HUES64 (cell line): ENCODE measurements at regions not wholly inside any gene's neighbourhood (a gene's known extent, or its start where the extent isn't known, plus 50 kb on each side); places are given as distances from the start of the nearest gene placed in this dataset.
"Not testable (repeated sequence)": the region's sequence is repeated elsewhere in the genome, so short reads cannot be mapped to it uniquely, and the experiment has no call there.

Experiments used
- H3K27ac ChIP-seq: 2 replicates; pipeline ENCODE4 v1.7.0; 2013; ENCODE audit warnings: low read depth, low read length, inconsistent platforms
- H3K27me3 ChIP-seq: 2 replicates; pipeline ENCODE4 v1.6.1; 2013; ENCODE audit warnings: mild to moderate bottlenecking, low read length; ENCODE audit not compliant: insufficient read depth
- H3K36me3 ChIP-seq: 2 replicates; pipeline ENCODE4 v1.6.1; 2013; ENCODE audit warnings: mild to moderate bottlenecking, low read length; ENCODE audit not compliant: insufficient read depth
- H3K4me1 ChIP-seq: 2 replicates; pipeline ENCODE4 v1.6.1; 2013; ENCODE audit warnings: mild to moderate bottlenecking, low read length, moderate library complexity; ENCODE audit not compliant: insufficient read depth
- H3K4me3 ChIP-seq: 2 replicates; pipeline ENCODE4 v1.5.1; 2013; ENCODE audit warnings: mild to moderate bottlenecking, low read length, moderate library complexity
- H3K9ac ChIP-seq: 2 replicates; pipeline ENCODE4 v1.6.1; 2013; ENCODE audit warnings: mild to moderate bottlenecking, low read depth, low read length
- H3K9me3 ChIP-seq: 2 replicates; pipeline ENCODE4 v1.6.1; 2013; ENCODE audit warnings: low read depth, low read length; ENCODE audit not compliant: insufficient read depth
- WGBS: fragments of 150-250, 120-280 bp; methylation state at CpG from one replicate; pipeline ENCODE4 v1.1.7; 2013; ENCODE audit warnings: missing lambda C conversion rate; 5-methylcytosine and 5-hydroxymethylcytosine counted together

DNA sequence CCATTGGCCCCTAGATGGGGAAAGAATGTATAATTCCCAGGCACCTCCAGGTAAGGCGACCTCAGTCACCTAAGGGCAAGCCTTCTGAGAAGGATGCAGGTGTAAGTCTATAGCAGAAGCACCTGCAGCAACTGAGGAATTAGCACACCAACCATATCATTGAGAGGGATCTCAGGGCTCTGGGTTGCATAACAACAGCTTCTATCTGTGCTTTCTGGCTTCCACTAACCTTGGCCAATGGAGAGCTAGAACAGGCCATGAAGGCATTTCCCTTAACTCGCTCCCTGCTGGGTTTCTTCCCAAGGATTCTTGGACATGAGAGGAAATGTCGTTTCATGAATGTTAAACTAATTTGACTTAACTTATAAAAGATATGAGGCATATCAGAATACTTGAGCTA is 177.8 kb upstream of the GK2 start:
- Histone ChIP-seq H3K4me1 (no peaks in the 10 kb centered on the region), H3K9me3 (0 out of 2 replicates have a peak, but pooled peaks cover 3% of the 10 kb centered on the region), H3K27me3 (no peaks in the 10 kb centered on the region), H3K4me3 (no peak overlapping the region), H3K36me3 (no peaks in the 10 kb centered on the region), H3K27ac (no peak overlapping the region), H3K9ac (no peak overlapping the region)
- 98% methylated on average over 2 of the region's 3 CpGs for WGBS

DNA sequence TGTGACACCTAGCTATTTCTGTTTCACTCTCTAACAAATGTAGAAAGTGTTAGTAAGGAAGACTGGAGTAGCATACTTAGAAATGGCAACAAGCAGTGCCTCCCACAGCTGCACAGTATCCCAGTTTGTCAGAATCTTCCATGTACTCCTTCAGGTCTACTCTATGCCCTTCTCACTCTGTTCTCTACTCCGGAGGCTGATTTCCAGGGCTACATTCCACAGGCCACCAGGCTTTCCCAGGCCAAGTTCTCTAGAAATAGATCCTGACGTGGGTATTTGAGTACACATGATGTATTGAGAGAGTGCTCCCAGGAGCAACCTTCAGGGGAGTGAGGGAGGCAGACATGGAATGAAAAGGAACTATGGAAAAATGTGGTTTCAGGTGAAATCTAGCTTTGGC is 177.3 kb upstream of the GK2 start:
- H3K9me3 ChIP-seq, result 0 out of 2 replicates have a peak, but pooled peaks cover 3% of the 10 kb centered on the region
- no peaks in the 10 kb centered on the region for H3K36me3 ChIP-seq
- H3K4me1 ChIP-seq, result no peaks in the 10 kb centered on the region
- H3K9ac ChIP-seq, result no peak overlapping the region
- no peaks in the 10 kb centered on the region for H3K27me3 ChIP-seq
- 87% methylated on average over 2 of the region's 2 CpGs for WGBS
- H3K27ac ChIP-seq, result no peak overlapping the region
- no peak overlapping the region for H3K4me3 ChIP-seq

DNA sequence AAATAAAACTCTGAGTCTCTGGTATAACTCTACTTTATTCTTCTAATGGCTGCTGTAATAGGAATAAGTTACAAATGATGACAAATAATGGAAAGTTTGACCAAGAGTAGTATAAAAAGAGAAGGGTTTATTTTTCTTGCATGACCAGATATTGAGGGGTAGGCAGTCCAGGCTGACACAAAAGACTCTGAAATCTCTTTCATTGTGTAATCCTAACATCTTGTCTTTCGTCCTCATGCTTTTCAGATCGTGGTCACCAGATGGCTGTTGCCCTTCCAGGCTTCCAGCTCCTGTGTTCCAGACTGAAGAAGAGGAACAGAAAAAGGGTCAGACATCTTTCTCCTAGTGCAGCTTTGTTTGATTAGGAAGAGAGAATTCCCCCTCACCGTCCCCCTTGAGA is 176.9 kb upstream of the GK2 start:
- H3K27ac ChIP-seq, result no peak overlapping the region
- no peak overlapping the region for H3K4me3 ChIP-seq
- no peaks in the 10 kb centered on the region for H3K4me1 ChIP-seq
- H3K9me3 ChIP-seq, result 0 out of 2 replicates have a peak, but pooled peaks cover 3% of the 10 kb centered on the region
- 87% methylated on average over 3 of the region's 3 CpGs for WGBS
- H3K27me3 ChIP-seq, result no peaks in the 10 kb centered on the region
- H3K36me3 ChIP-seq, result no peaks in the 10 kb centered on the region
- no peak overlapping the region for H3K9ac ChIP-seq

DNA sequence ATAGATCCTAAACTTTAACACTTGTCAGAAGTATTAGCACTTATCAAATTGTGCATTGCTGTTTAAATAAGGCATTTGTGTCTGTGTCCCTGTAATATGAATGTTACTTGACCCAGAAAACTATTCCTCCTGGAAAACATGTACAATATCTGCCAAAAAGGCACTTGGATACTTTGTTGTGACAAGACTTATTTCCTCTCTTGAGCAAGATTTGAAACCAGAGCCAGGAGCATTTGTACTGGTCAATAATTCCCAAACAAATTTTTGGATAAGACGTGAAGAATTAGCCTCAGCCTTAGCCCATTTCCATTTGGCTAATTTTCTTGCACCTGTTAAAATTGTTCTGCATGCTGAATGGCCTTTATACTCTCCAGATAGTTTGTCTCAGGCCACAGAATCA is 176.3 kb upstream of the GK2 start:
- H3K36me3 ChIP-seq, result no peaks in the 10 kb centered on the region
- no peak overlapping the region for H3K27ac ChIP-seq
- no peak overlapping the region for H3K9ac ChIP-seq
- no peaks in the 10 kb centered on the region for H3K27me3 ChIP-seq
- H3K9me3 ChIP-seq, result 0 out of 2 replicates have a peak, but pooled peaks cover 3% of the 10 kb centered on the region
- WGBS, result 92% methylated on average over 1 of the region's 1 CpG
- no peaks in the 10 kb centered on the region for H3K4me1 ChIP-seq
- H3K4me3 ChIP-seq, result no peak overlapping the region

DNA sequence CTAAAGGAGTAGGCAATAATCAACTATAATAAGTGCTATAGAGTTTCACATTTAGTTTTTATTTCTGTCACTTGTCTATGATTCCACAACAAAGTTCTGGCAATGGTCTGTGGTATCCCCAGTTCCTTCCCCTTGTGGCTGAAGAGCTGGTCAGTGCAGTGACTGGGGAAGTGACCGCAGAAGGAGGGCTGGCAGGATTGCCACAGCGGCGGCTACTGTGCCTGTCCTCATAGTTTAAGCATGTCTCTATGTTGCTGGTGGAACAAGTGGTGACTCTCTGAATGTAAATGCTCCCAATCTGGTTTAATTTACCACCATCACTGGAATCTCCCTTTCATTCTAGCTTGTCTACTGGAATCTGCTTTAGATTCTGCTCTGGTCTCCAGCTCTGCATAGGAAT is 170.6 kb upstream of the GK2 start:
- Histone ChIP-seq H3K36me3 (no peaks in the 10 kb centered on the region), H3K4me3 (no peak overlapping the region), H3K27me3 (no peaks in the 10 kb centered on the region), H3K4me1 (peaks cover 19% of the 10 kb centered on the region; the same call in 1 of the 2 replicates), H3K9ac (no peak overlapping the region), H3K9me3 (no peaks in the 10 kb centered on the region), H3K27ac (no peak overlapping the region)
- 95% methylated on average over 3 of the region's 3 CpGs for WGBS

DNA sequence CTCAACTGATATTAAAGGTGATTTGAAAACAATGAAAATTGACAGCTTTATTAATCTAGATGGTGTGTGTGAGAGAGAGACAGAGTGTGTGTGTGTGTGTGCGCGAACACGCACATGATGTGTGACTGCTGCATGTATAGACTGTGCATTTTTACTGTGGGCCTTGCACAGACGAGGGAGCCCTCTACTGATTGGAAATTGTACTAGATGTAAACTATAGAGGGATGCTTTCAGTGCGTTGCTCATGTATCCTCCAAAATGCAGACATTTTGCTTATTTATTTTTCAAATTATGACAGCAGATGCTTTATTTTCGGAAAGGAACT is 168.4 kb upstream of the GK2 start:
- no peaks in the 10 kb centered on the region for H3K36me3 ChIP-seq
- 78% methylated on average over 5 of the region's 6 CpGs for WGBS

DNA sequence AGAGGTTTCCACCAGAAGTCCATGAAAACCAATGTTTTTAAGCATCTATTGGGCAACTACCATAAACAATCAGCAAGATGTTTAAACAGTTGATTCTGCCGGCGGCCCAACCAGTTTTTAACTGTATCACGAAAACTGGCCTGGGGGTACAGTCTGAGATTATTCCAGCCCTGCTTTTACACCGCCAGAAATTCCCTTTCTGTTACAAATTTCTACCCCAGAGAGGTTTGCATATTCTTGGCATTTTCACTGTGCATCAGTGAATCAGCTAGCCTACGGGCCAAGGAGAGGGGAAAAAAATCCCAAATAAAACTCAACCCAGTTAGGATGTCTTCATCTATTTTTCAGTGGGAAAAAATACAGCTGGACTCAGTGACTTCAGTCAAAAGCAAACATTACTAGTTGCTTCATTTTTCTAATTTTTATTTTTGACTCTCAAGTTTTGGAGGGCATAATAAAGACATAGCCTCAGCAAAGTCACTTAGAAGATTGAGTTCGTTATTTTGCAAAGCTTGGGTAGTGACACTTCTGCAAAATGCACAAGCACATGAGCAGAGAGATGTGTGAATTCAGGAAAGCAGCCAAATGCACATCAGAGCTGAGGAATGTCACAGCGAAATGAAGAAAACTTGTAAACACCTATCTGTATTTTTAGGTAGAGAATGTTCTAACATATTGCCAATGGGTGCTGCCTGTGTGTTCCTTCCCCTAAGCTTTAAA is 167.8 kb upstream of the GK2 start:
- peaks cover 19% of the 10 kb centered on the region; the same call in 1 of the 2 replicates for H3K4me1 ChIP-seq
- no peaks in the 10 kb centered on the region for H3K9me3 ChIP-seq
- no peaks in the 10 kb centered on the region for H3K36me3 ChIP-seq
- H3K27ac ChIP-seq, result no peak overlapping the region
- no peaks in the 10 kb centered on the region for H3K27me3 ChIP-seq
- no peak overlapping the region for H3K4me3 ChIP-seq
- H3K9ac ChIP-seq, result no peak overlapping the region
- 89% methylated on average over 7 of the region's 7 CpGs for WGBS

More for the DNA sequence above, 168.4 kb upstream of the GK2 start:
- Histone ChIP-seq H3K27ac (no peak overlapping the region), H3K4me1 (peaks cover 19% of the 10 kb centered on the region; the same call in 1 of the 2 replicates), H3K9me3 (no peaks in the 10 kb centered on the region), H3K4me3 (no peak overlapping the region), H3K27me3 (no peaks in the 10 kb centered on the region), H3K9ac (no peak overlapping the region)

DNA sequence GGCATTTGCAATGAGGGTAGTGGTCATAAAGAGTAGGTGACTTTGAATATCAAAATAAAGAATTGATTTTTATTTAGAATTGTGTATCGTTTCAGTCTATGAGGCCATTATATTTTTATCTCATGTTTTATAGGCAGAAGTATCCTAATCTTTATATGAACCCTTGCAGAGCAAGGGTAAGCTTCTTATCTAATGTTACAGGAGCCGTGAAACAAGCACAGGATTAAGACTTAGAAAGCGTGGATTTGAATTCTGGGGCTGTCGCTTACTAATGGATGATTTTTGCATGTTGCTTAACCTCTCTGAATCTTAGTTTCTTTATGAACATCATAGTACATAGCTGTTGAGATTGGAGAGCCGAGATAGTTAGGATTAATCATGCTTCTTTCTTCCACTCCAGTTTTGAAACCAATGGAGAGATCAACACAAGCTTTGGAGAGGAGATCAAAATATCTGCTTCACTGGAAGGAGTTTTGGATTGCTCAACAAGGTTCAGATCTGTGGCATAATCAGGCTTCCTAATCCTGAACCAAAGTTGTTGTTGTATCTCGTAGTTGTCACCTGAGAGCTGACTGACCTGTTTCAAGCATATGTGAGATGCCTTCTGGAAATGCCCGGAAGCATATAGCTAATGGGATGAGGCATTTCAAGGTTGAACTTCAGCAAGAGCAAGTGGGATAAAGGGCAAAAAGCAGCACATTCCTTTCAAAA is 166.9 kb upstream of the GK2 start:
- Histone ChIP-seq H3K27ac (no peak overlapping the region), H3K4me1 (peaks cover 19% of the 10 kb centered on the region; the same call in 1 of the 2 replicates), H3K4me3 (no peak overlapping the region), H3K27me3 (no peaks in the 10 kb centered on the region), H3K9ac (no peak overlapping the region), H3K9me3 (no peaks in the 10 kb centered on the region), H3K36me3 (no peaks in the 10 kb centered on the region)
- 96% methylated on average over 6 of the region's 7 CpGs for WGBS

DNA sequence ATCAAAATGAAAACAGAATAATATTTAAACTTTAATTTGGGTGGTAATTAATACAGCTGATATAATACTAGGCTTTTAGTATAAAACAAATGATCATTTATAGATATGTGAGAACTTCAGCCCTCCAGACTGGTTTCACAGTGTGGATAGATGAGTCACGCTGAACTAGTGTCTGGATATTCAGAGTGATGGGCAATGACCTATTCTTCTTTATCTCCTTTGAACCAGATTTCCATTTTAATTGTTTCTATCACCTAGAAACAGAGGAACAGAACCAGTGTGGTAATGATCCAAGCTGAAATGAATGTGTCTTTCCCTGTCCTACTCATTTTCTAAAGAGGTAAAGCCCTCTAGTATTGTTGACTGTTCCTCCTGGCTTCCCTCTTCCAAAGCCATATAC is 155.2 kb upstream of the GK2 start:
- 88% methylated on average over 1 of the region's 1 CpG for WGBS
- H3K9ac ChIP-seq, result no peak overlapping the region
- H3K9me3 ChIP-seq, result no peaks in the 10 kb centered on the region
- H3K27ac ChIP-seq, result no peak overlapping the region
- no peaks in the 10 kb centered on the region for H3K27me3 ChIP-seq
- H3K4me3 ChIP-seq, result no peak overlapping the region
- no peaks in the 10 kb centered on the region for H3K36me3 ChIP-seq
- peaks cover 7% of the 10 kb centered on the region; the same call in 1 of the 2 replicates for H3K4me1 ChIP-seq

DNA sequence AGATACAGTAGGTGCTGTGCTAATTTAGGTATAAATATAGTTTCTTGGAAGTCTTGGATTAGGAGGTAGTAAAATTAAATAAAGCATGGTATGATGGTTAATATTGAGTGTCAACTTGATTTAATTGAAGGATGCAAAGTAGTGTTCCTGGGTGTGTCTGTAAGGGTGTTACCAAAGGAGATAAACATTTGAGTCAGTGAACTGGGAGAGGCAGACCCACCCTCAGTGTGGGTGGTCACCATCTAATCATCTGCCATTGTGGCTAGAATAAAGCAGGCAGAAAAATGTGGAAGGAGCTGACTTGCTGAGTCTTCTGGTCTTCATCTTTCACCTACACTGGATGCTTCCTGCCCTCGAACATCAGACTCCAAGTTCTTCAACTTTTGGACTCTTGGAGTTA is 153.7 kb upstream of the GK2 start:
- Histone ChIP-seq H3K9ac (no peak overlapping the region), H3K4me1 (peaks cover 7% of the 10 kb centered on the region; the same call in 1 of the 2 replicates), H3K4me3 (no peak overlapping the region), H3K9me3 (no peaks in the 10 kb centered on the region), H3K36me3 (no peaks in the 10 kb centered on the region), H3K27ac (no peak overlapping the region), H3K27me3 (no peaks in the 10 kb centered on the region)
- WGBS, result 87% methylated on average over 1 of the region's 1 CpG

DNA sequence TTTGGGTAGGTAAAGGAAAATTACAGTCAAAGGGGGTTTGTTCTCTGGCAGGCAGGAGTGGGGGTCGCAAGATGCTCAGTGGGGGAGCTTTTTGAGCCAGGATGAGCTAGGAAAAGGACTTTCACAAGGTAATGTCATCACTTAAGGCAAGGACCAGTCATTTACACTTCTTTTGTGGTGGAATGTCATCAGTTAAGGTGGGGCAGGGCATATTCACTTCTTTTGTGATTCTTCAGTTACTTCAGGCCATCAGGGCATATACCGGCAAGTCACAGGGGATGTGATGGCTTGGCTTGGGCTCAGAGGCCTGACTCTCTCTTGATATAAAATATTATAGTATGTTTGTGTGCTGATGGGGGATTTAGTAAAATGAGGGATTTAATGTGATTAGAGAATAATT is 151.4 kb upstream of the GK2 start:
- 44% methylated on average over 2 of the region's 2 CpGs for WGBS

More for the DNA sequence above, 151.4 kb upstream of the GK2 start:
- H3K4me1 ChIP-seq, H3K9me3 ChIP-seq, H3K9ac ChIP-seq, H3K27ac ChIP-seq, H3K27me3 ChIP-seq, H3K36me3 ChIP-seq: not testable (repeated sequence)
- peak overlapping the region; percentile 26; the same call in 1 of the 2 replicates for H3K4me3 ChIP-seq
